RWPE1 (cell line): ENCODE measurements at regions not wholly inside any gene's neighbourhood (a gene's known extent, or its start where the extent isn't known, plus 50 kb on each side); places are given as distances from the start of the nearest gene placed in this dataset.
"Not testable (repeated sequence)": the region's sequence is repeated elsewhere in the genome, so short reads cannot be mapped to it uniquely, and the experiment has no call there.

Experiments
- CTCF ChIA-PET: fragments of 350-600 bp; sonication (Branson Sonifier 250); formaldehyde crosslinking; extraction: SDS; loops from one replicate; lab custom pipeline; 2021; lab: Yijun Ruan, JAX
- POLR2A ChIA-PET: fragments of 400-600 bp; formaldehyde crosslinking; extraction: SDS; loops from one replicate; lab custom pipeline; 2020; ENCODE audit warnings: antibody characterized with exemption; ENCODE audit not compliant: low non-redundant PET; lab: Yijun Ruan, JAX
- DNase-seq: peaks from one replicate; pipeline ENCODE4 v3.0.0; 2012; ENCODE audit warnings: low spot score
- H3K27ac ChIP-seq: fragments of 450-650 bp; 2 replicates; pipeline ENCODE4 v1.5.1; 2017
- TF ChIP-seq, protein P1 (sequence below): fragments of 450-650 bp; conservative IDR thresholded peaks from 2 replicates; pipeline ENCODE4 v1.5.1; 2017; ENCODE audit warnings: low read depth, mild to moderate bottlenecking

DNA sequence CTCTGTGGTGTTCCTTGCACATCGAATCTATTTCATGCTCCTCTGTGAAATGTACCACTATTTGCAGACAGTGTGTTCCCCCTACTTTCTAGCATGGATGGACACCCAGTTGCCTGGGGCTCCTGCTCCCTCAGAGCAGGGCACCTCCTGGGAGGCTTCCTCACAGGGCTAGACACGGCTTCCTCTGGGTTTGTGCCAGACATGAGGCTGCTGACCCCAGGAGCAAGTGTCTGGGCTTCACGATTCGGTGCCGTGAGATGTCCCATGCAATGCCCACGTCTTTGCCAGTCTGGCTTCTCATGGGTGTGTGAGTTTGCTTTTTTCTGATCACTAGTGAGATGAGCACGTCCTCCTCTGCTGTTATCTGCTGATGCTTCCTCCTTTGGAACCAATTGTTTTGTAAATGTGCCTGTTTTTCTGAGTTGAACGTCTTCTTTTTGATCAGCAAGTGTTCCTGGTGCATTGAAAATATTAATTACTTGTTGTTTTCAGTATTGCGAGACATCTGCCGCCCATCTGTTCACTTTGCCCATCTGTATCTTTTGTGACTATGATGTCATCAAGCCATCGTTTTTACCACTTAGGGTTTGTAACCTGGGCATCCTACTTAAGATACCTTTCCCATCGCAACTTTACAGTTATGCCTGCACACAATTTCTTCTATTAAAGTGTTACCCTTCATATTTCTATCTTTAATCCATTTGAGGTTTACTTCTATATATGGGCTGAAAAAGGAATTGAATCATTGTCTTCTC is 92.0 kb downstream of the TTLL2 start:
- ChIA-PET POLR2A (no interaction called here), CTCF (interaction anchor here (0.6 kb wide), 1 partner anchor 116 kb away, joined by 3 read pairs; no protein-coding TSS in a partner anchor)
- no peak for DNase-seq
- TF ChIP-seq, protein P1, sequence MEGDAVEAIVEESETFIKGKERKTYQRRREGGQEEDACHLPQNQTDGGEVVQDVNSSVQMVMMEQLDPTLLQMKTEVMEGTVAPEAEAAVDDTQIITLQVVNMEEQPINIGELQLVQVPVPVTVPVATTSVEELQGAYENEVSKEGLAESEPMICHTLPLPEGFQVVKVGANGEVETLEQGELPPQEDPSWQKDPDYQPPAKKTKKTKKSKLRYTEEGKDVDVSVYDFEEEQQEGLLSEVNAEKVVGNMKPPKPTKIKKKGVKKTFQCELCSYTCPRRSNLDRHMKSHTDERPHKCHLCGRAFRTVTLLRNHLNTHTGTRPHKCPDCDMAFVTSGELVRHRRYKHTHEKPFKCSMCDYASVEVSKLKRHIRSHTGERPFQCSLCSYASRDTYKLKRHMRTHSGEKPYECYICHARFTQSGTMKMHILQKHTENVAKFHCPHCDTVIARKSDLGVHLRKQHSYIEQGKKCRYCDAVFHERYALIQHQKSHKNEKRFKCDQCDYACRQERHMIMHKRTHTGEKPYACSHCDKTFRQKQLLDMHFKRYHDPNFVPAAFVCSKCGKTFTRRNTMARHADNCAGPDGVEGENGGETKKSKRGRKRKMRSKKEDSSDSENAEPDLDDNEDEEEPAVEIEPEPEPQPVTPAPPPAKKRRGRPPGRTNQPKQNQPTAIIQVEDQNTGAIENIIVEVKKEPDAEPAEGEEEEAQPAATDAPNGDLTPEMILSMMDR, result no peak
- H3K27ac ChIP-seq, result no peak overlapping the region

DNA sequence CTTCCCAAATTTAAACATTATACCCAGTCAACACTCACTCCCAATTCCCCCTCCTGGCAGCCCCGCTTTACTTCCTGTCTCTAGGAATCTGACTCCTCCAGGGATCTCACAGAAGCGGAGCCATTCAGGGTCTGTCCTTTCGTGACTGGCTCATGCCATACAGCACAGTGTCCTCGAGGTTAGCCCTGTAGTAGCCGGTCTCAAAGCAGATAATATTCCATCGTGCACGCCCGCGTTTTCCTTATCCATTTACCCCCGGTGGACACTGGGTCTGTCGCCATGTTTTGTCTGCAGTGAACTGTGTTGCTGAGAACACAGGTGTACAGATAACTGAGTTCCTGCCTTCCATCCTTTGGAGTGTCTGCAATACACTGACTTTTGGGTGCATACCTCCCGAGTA is 95.3 kb downstream of the TTLL2 start:
- ChIA-PET CTCF (no interaction called here), POLR2A (no interaction called here)
- H3K27ac ChIP-seq, result no peak overlapping the region
- DNase-seq, result no peak
- TF ChIP-seq, protein P1, result no peak

DNA sequence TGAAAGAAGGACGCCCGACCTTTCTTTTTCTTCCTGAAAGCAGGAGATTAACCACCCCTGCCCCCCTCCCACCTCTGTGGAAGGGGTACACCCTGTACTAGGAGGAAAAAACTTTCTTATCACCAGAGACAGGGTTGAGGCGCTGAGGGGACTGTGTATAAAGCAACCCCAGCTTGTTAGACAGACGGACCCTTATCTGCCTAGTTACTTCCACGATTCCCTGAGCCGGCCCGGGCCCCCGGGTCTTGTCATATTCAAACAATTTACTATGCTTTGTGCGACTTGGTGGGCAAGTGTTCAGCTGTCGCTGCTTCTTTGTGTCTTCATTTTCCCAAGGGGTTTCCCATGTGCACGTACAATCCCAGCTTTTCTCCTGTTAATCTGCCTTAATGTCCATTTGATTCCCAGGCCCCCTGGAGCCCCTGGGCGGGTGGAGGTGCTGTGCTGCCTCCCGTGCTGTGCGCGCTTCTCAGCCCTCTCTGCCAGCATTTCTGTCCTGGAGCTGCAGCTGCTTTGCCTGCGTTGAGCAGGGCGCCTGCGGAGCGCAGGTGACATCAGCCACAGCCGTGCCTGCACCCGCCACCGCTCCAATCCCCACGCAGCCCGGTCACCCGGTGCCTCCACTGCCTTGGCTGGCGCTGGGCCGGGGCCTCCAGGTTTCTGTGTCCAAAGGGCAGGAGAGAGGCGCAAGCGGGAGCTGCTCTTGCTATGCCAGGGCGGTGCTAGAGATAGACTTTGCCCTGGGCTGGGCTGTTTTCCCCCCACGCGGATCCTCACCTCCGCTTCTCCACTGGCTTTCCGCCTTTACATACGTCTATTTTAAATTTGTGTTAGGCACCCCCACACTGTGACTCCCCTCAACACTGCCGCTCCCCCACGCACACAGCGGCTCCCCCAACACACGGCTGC is 96.2 kb downstream of the TTLL2 start:
- no peak for DNase-seq
- CTCF ChIA-PET, result interaction anchor here (0.7 kb wide), 1 partner anchor 15 kb away, joined by 3 read pairs; no protein-coding TSS in a partner anchor
- POLR2A ChIA-PET, result no interaction called here
- no peak overlapping the region for H3K27ac ChIP-seq
- TF ChIP-seq, protein P1, result no peak

- CTCF ChIA-PET, result not testable (repeated sequence)
These were observed 97.1 kb downstream of the TTLL2 start for GRCh38 chr6:167421944-167422343.

DNA sequence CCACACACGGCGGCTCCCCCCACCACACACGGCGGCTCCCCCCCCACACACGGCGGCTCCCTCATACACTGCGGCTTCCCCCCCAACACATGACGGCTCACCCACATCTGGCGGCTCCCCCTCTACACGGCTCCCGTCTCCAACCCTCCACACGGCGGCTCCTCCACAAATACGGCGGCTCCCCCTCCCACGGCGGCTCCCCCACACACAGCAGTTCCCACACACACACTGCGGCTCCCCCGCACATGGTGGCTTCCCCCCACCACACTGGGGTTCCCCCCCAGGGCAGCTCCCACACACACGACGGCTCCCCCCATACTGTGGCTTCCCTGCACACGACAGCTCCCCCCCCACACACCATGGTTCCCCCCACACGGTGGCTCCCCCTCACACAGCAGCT is 98.0 kb downstream of the TTLL2 start:
- DNase-seq, result no peak
- TF ChIP-seq, protein P1, result no peak
- ChIA-PET POLR2A (no interaction called here), CTCF (no interaction called here)
- no peak overlapping the region for H3K27ac ChIP-seq

More at GRCh38 chr6:167421944-167422343, 97.1 kb downstream of the TTLL2 start:
- DNase-seq, H3K27ac ChIP-seq, POLR2A ChIA-PET: not testable (repeated sequence)

- no peak for DNase-seq
- no peak overlapping the region for H3K27ac ChIP-seq
- TF ChIP-seq, protein P1, result no peak
- ChIA-PET POLR2A (no interaction called here), CTCF (no interaction called here)
These were observed 99.3 kb downstream of the TTLL2 start for GRCh38 chr6:167424060-167424673.
